Vagina (tissue), 2 donors: ENCODE measurements at regions not wholly inside any gene's neighbourhood (a gene's known extent, or its start where the extent isn't known, plus 50 kb on each side); places are given as distances from the start of the nearest gene placed in this dataset.

ENCODE experiments used
- DNase-seq, 2 donors: peaks; one replicate each; pipeline ENCODE4 v3.0.0-alpha.2; 2017; ENCODE audit errors: extremely low spot score in 2 of 2
- H3K27ac ChIP-seq: fragments of 200-600 bp; sonication (generic); one replicate; pipeline ENCODE4 v1.5.1; 2019
- H3K27me3 ChIP-seq: fragments of 200-600 bp; sonication (generic); one replicate; pipeline ENCODE4 v1.5.1; 2019
- H3K36me3 ChIP-seq, 2 donors: fragments of 200-600 bp; sonication (generic); one replicate each; pipeline ENCODE4 v1.5.1; 2017 to 2019
- H3K4me1 ChIP-seq: fragments of 200-600 bp; sonication (generic); one replicate; pipeline ENCODE4 v1.5.1; 2019
- H3K4me3 ChIP-seq, 2 donors: fragments of 200-600 bp; sonication (generic); 1 replicate in 1 of 2; 2 replicates in 1 of 2; pipeline ENCODE4 v1.5.1; 2016 to 2019
- H3K9me3 ChIP-seq: fragments of 200-600 bp; sonication (generic); one replicate; pipeline ENCODE4 v1.5.1; 2019
- POLR2A ChIP-seq, 2 donors: fragments of 450-650 bp; IDR thresholded peaks; one replicate each; pipeline ENCODE4 v1.6.1; 2017; ENCODE audit warnings: antibody characterized with exemption in 2 of 2, mild to moderate bottlenecking in 2 of 2, moderate library complexity in 2 of 2
- POLR2AphosphoS5 ChIP-seq, 2 donors: sonication (generic); formaldehyde crosslinking; IDR thresholded peaks; one replicate each; pipeline ENCODE4 v1.9.0; 2017; ENCODE audit warnings: antibody characterized with exemption in 2 of 2, mild to moderate bottlenecking in 2 of 2, low read depth in 1 of 2; ENCODE audit not compliant: insufficient read depth in 1 of 2
- intact Hi-C: fragments of 100-400 bp; cut with DNase I; formaldehyde crosslinking; loops from one replicate; pipeline ENCODE4 v1.15.1; 2023
- TF ChIP-seq, protein P1 (sequence below), 3 experiments: fragments of 450-650 bp in 2 of 3; fragments of 200-600 bp in 1 of 3; sonication (generic) in 1 of 3; IDR thresholded peaks; one replicate each; pipeline ENCODE4 v1.5.1; 2017 to 2019; ENCODE audit warnings: antibody characterized with exemption in 3 of 3, mild to moderate bottlenecking in 2 of 3, moderate library complexity in 2 of 3

DNA sequence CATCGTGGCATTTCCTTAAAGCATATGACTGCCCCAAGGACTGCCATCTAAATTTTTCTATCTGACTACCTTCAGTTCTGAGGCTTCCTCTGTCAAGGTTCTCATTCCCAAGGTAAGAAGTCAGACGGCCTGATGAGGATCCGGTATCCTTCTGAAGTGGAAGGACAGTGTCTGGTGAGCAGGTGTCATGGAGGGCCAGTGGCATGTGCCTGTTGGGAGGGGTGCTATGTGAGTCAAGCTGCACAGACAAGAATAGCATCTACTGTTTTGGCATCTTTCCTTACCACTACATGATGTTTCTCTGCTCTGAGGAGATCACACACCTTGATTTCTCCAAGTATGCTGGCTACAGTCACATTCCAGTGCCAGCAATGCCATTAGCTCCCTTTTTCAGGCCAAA lies 99.6 kb upstream of the RGS1 start:
- no peaks in the 10 kb centered on the region for H3K4me1 ChIP-seq
- no peak for DNase-seq
- no peaks in the 10 kb centered on the region for H3K9me3 ChIP-seq
- H3K36me3 ChIP-seq = no peaks in the 10 kb centered on the region
- H3K27me3 ChIP-seq = no peaks in the 10 kb centered on the region
- no peak overlapping the region for H3K27ac ChIP-seq
- intact Hi-C loops = loop anchor here (5.0 to 10.0 kb wide), 2 partner anchors 331 to 549 kb away; partner anchors contain the start of gene RGS2
- TF ChIP-seq POLR2A (IDR thresholded peaks at IDR 0.05) = no peak
- TF ChIP-seq POLR2AphosphoS5 (IDR thresholded peaks at IDR 0.05; ENCODE audit: insufficient read depth in 1 of 2, low read depth in 1 of 2) = no peak
- TF ChIP-seq, protein P1, sequence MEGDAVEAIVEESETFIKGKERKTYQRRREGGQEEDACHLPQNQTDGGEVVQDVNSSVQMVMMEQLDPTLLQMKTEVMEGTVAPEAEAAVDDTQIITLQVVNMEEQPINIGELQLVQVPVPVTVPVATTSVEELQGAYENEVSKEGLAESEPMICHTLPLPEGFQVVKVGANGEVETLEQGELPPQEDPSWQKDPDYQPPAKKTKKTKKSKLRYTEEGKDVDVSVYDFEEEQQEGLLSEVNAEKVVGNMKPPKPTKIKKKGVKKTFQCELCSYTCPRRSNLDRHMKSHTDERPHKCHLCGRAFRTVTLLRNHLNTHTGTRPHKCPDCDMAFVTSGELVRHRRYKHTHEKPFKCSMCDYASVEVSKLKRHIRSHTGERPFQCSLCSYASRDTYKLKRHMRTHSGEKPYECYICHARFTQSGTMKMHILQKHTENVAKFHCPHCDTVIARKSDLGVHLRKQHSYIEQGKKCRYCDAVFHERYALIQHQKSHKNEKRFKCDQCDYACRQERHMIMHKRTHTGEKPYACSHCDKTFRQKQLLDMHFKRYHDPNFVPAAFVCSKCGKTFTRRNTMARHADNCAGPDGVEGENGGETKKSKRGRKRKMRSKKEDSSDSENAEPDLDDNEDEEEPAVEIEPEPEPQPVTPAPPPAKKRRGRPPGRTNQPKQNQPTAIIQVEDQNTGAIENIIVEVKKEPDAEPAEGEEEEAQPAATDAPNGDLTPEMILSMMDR (IDR thresholded peaks at IDR 0.05) = no peak
- H3K4me3 ChIP-seq = no peak overlapping the region

DNA sequence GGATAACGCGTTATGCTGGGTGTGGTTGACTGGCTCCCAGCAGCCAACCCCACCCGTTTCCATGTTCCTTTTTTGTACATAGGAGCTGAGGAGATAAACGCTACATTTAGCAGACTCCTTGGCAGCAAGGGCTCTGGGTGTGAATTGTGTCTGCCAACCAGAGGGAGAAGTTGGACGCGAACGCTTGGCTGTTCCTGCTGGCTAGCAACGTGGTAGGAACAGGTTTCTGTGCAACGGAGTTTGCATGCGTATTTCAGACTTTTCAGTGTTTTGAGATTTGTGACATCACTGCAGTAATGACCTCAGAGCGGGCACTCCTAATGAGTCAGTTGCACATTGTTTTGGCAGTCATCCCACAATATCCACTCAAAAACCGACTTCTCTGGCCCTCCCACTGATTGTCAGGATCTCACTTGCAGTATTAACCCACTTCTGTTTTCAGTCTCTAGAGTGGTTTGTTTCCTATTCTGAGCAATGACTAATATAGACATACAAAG lies 98.7 kb upstream of the RGS1 start:
- intact Hi-C loops = loop anchor here (5.0 to 10.0 kb wide), 2 partner anchors 330 to 548 kb away; partner anchors contain the start of gene RGS2
- TF ChIP-seq POLR2AphosphoS5 (IDR thresholded peaks at IDR 0.05; ENCODE audit: insufficient read depth in 1 of 2, low read depth in 1 of 2) = no peak
- TF ChIP-seq, protein P1 (IDR thresholded peaks at IDR 0.05) = no peak
- no peak for TF ChIP-seq POLR2A (IDR thresholded peaks at IDR 0.05)
- H3K27ac ChIP-seq = no peak overlapping the region
- no peaks in the 10 kb centered on the region for H3K36me3 ChIP-seq
- no peak for DNase-seq
- H3K4me3 ChIP-seq = no peak overlapping the region
- H3K4me1 ChIP-seq = no peaks in the 10 kb centered on the region
- no peaks in the 10 kb centered on the region for H3K27me3 ChIP-seq
- no peaks in the 10 kb centered on the region for H3K9me3 ChIP-seq

DNA sequence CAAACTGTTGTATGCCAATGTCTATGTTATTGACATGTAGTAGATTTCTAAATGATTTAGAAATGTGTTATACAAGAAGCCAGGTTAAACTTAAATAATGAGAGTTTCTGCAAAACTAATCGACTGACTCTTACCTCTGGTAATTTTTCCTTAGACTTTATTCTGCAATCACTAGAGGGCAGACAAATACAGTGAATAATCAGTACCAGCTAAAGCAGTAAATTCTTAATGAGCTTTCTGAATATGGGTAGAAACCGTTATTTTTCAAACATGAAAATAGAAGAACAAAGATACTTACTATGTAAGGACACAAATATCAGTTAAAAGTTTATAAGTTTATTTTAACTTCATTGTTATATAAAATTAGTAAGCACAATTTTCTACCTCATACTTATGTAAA lies 97.9 kb upstream of the RGS1 start:
- Histone ChIP-seq H3K9me3 (no peaks in the 10 kb centered on the region), H3K27me3 (no peaks in the 10 kb centered on the region), H3K36me3 (no peaks in the 10 kb centered on the region), H3K27ac (no peak overlapping the region), H3K4me1 (no peaks in the 10 kb centered on the region), H3K4me3 (no peak overlapping the region)
- intact Hi-C loops = loop anchor here (5.0 to 10.0 kb wide), 2 partner anchors 330 to 547 kb away; partner anchors contain the start of gene RGS2
- no peak for DNase-seq
- TF ChIP-seq POLR2A (IDR thresholded peaks at IDR 0.05) = no peak
- no peak for TF ChIP-seq POLR2AphosphoS5 (IDR thresholded peaks at IDR 0.05; ENCODE audit: insufficient read depth in 1 of 2, low read depth in 1 of 2)
- TF ChIP-seq, protein P1 (IDR thresholded peaks at IDR 0.05) = peak; percentile 39 to 57 (median 47)

DNA sequence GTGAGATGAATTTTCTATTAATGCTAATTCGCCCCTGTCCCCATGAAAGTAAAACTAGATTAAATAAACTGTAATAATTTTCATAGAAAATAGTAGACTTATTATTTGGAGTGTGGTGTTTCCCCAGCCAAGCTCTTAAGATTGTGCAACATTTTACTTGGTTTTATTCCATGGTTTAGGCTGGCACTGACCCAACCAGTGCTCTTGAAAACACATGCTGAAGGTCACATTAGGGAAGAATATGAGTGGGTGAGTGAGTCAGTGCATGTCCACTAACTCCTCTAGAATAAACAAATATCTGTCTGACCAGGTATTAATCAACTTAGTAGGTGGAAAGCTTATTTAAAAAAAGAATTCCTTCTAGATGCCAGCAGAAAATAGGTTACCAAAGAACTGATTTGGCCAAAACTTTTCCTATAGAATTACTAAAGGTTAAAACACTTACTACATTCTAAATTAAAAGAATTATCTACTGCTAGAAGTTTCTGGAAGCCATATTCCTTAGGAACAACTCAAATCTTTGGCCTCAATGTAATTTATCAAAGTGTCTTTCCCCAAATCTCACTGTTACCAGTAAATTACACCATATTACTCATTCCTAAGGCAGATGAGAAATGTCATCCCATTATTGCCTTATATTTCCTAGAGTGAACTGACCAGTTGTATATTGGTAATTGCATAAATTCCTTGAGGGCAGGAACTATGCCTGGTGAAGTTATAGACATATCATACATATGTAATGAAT lies 89.7 kb upstream of the RGS1 start:
- H3K9me3 ChIP-seq = no peaks in the 10 kb centered on the region
- H3K27me3 ChIP-seq = no peaks in the 10 kb centered on the region
- peaks cover 16% of the 10 kb centered on the region for H3K4me1 ChIP-seq
- no peak for DNase-seq
- H3K4me3 ChIP-seq = no peak overlapping the region
- intact Hi-C loops = no loop called here
- H3K36me3 ChIP-seq = no peaks in the 10 kb centered on the region
- H3K27ac ChIP-seq = peak overlapping the region; percentile 47
- TF ChIP-seq, protein P1 (IDR thresholded peaks at IDR 0.05) = no peak
- peak; percentile 26 to 94 for TF ChIP-seq POLR2AphosphoS5 (IDR thresholded peaks at IDR 0.05; ENCODE audit: insufficient read depth in 1 of 2, low read depth in 1 of 2)

DNA sequence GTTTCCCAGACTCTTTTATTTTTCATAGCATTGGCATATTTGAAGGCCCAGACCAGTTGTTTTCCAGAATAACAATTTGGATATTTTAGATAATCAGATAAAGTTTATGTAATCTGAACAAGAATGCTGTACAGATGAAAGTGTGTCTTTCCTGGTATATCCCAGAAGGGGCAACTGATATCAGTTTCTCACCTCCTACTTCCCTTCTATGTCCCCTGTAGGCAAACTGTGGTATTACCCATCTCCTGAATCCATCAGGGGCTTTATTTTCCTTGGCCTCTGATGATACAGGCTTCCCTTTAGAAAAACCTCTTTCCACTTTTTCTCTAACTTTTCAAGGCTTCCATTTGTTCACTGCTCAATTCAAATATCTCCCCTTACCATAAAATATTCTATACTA lies 87.5 kb upstream of the RGS1 start:
- Histone ChIP-seq H3K27ac (no peak overlapping the region), H3K9me3 (no peaks in the 10 kb centered on the region), H3K4me1 (peaks cover 16% of the 10 kb centered on the region), H3K36me3 (no peaks in the 10 kb centered on the region), H3K4me3 (no peak overlapping the region), H3K27me3 (no peaks in the 10 kb centered on the region)
- TF ChIP-seq, protein P1 (IDR thresholded peaks at IDR 0.05) = no peak
- TF ChIP-seq POLR2A (IDR thresholded peaks at IDR 0.05) (no peak), POLR2AphosphoS5 (IDR thresholded peaks at IDR 0.05; ENCODE audit: insufficient read depth in 1 of 2, low read depth in 1 of 2) (no peak)
- intact Hi-C loops = no loop called here
- DNase-seq = no peak
